GM03348 (cell line): ENCODE measurements at regions not wholly inside any gene's neighbourhood (a gene's known extent, or its start where the extent isn't known, plus 50 kb on each side); places are given as distances from the start of the nearest gene placed in this dataset.

Experiments used
- DNase-seq: peaks from one replicate; pipeline ENCODE4 v3.0.0; 2012; ENCODE audit warnings: low spot score

GRCh38 chr1:229112832-229113548, 157.9 kb upstream of the RAB4A start:
- no peak for DNase-seq

- DNase-seq = no peak
These were observed 156.6 kb upstream of the RAB4A start for GRCh38 chr1:229114315-229114714.

GRCh38 chr1:229114850-229115365, 156.0 kb upstream of the RAB4A start:
- no peak for DNase-seq

- no peak for DNase-seq
These were observed 154.8 kb upstream of the RAB4A start for GRCh38 chr1:229116114-229116513.

GRCh38 chr1:229117664-229118300, 153.1 kb upstream of the RAB4A start:
- DNase-seq = no peak

GRCh38 chr1:229118477-229119061, 152.3 kb upstream of the RAB4A start:
- DNase-seq = no peak

GRCh38 chr1:229119161-229119560, 151.8 kb upstream of the RAB4A start:
- DNase-seq = no peak

- no peak for DNase-seq
These were observed 151.0 kb upstream of the RAB4A start for GRCh38 chr1:229119876-229120275.

GRCh38 chr1:229121845-229122436, 149.0 kb upstream of the RAB4A start:
- DNase-seq = no peak

GRCh38 chr1:229122606-229123005, 148.3 kb upstream of the RAB4A start:
- no peak for DNase-seq

GRCh38 chr1:229124116-229124515, 146.8 kb upstream of the RAB4A start:
- no peak for DNase-seq

- DNase-seq = no peak
These were observed 146.3 kb upstream of the RAB4A start for GRCh38 chr1:229124520-229125124.

- DNase-seq = no peak
These were observed 143.6 kb upstream of the RAB4A start for GRCh38 chr1:229127301-229127700.

GRCh38 chr1:229128066-229128608, 142.8 kb upstream of the RAB4A start:
- DNase-seq = no peak

GRCh38 chr1:229129301-229130027, 141.4 kb upstream of the RAB4A start:
- DNase-seq = no peak

GRCh38 chr1:229130028-229130668, 140.8 kb upstream of the RAB4A start:
- no peak for DNase-seq

- DNase-seq = no peak
These were observed 139.4 kb upstream of the RAB4A start for GRCh38 chr1:229131243-229132105.

GRCh38 chr1:229132106-229132443, 138.8 kb upstream of the RAB4A start:
- DNase-seq = no peak

- no peak for DNase-seq
These were observed 138.2 kb upstream of the RAB4A start for GRCh38 chr1:229132706-229133105.

GRCh38 chr1:229133151-229133550, 137.8 kb upstream of the RAB4A start:
- no peak for DNase-seq
